ENCODE measurements at regions not wholly inside any gene's neighbourhood (a gene's known extent, or its start where the extent isn't known, plus 50 kb on each side); places are given as distances from the start of the nearest gene placed in this dataset.

GRCh38 chr1:165147799-165148198 lies 208.7 kb downstream of the LMX1A start:
- H3K4me1 ChIP-seq (ENCODE audit: control insufficient read depth in 2 of 2, insufficient read depth in 2 of 2, low read length in 1 of 2): no peaks in the 10 kb centered on the region
- H3K27me3 ChIP-seq (ENCODE audit: control insufficient read depth in 1 of 2, insufficient read depth in 2 of 2, low read length in 2 of 2): no peaks in the 10 kb centered on the region
- WGBS, 2 donors: 41 to 43% methylated on average over 2 of the region's 2 CpGs
- H3K36me3 ChIP-seq (ENCODE audit: control insufficient read depth in 2 of 2, insufficient read depth in 2 of 2, low read length in 1 of 2): no peaks in the 10 kb centered on the region
- no peaks in the 10 kb centered on the region for H3K9me3 ChIP-seq (ENCODE audit: control insufficient read depth in 2 of 2, insufficient read depth in 1 of 2, low read depth in 1 of 2, low read length in 1 of 2)
- H3K27ac ChIP-seq (ENCODE audit: low read depth in 2 of 2, low read length in 1 of 2): no peak overlapping the region
- no peak overlapping the region for H3K4me3 ChIP-seq (ENCODE audit: low read depth in 1 of 2, low read length in 2 of 2)

GRCh38 chr1:165144757-165145397 lies 211.6 kb downstream of the LMX1A start:
- no peaks in the 10 kb centered on the region for H3K27me3 ChIP-seq (ENCODE audit: control insufficient read depth in 1 of 2, insufficient read depth in 2 of 2, low read length in 2 of 2)
- no peaks in the 10 kb centered on the region for H3K36me3 ChIP-seq (ENCODE audit: control insufficient read depth in 2 of 2, insufficient read depth in 2 of 2, low read length in 1 of 2)
- H3K9me3 ChIP-seq (ENCODE audit: control insufficient read depth in 2 of 2, insufficient read depth in 1 of 2, low read depth in 1 of 2, low read length in 1 of 2): no peaks in the 10 kb centered on the region
- no peak overlapping the region for H3K4me3 ChIP-seq (ENCODE audit: low read depth in 1 of 2, low read length in 2 of 2)
- H3K27ac ChIP-seq (ENCODE audit: low read depth in 2 of 2, low read length in 1 of 2): no peak overlapping the region
- no peaks in the 10 kb centered on the region for H3K4me1 ChIP-seq (ENCODE audit: control insufficient read depth in 2 of 2, insufficient read depth in 2 of 2, low read length in 1 of 2)
- WGBS, 2 donors: 19 to 24% methylated on average over 12 of the region's 12 CpGs

- H3K4me3 ChIP-seq (ENCODE audit: low read depth in 1 of 2, low read length in 2 of 2): no peak overlapping the region
- no peaks in the 10 kb centered on the region for H3K36me3 ChIP-seq (ENCODE audit: control insufficient read depth in 2 of 2, insufficient read depth in 2 of 2, low read length in 1 of 2)
- no peaks in the 10 kb centered on the region for H3K9me3 ChIP-seq (ENCODE audit: control insufficient read depth in 2 of 2, insufficient read depth in 1 of 2, low read depth in 1 of 2, low read length in 1 of 2)
- H3K27me3 ChIP-seq (ENCODE audit: control insufficient read depth in 1 of 2, insufficient read depth in 2 of 2, low read length in 2 of 2): no peaks in the 10 kb centered on the region
- H3K27ac ChIP-seq (ENCODE audit: low read depth in 2 of 2, low read length in 1 of 2): no peak overlapping the region
- H3K4me1 ChIP-seq (ENCODE audit: control insufficient read depth in 2 of 2, insufficient read depth in 2 of 2, low read length in 1 of 2): no peaks in the 10 kb centered on the region
- WGBS, 2 donors: 45 to 53% methylated on average over 4 of the region's 4 CpGs
These were observed 213.0 kb downstream of the LMX1A start for GRCh38 chr1:165143437-165144065.

- H3K27me3 ChIP-seq (ENCODE audit: control insufficient read depth in 1 of 2, insufficient read depth in 2 of 2, low read length in 2 of 2): no peaks in the 10 kb centered on the region
- H3K27ac ChIP-seq (ENCODE audit: low read depth in 2 of 2, low read length in 1 of 2): no peak overlapping the region
- no peak overlapping the region for H3K4me3 ChIP-seq (ENCODE audit: low read depth in 1 of 2, low read length in 2 of 2)
- no peaks in the 10 kb centered on the region for H3K4me1 ChIP-seq (ENCODE audit: control insufficient read depth in 2 of 2, insufficient read depth in 2 of 2, low read length in 1 of 2)
- no peaks in the 10 kb centered on the region for H3K36me3 ChIP-seq (ENCODE audit: control insufficient read depth in 2 of 2, insufficient read depth in 2 of 2, low read length in 1 of 2)
- H3K9me3 ChIP-seq (ENCODE audit: control insufficient read depth in 2 of 2, insufficient read depth in 1 of 2, low read depth in 1 of 2, low read length in 1 of 2): no peaks in the 10 kb centered on the region
- WGBS, 2 donors: 34 to 35% methylated on average over 1 of the region's 1 CpG
These were observed 217.6 kb downstream of the LMX1A start for GRCh38 chr1:165138960-165139359.

- no peaks in the 10 kb centered on the region for H3K27me3 ChIP-seq (ENCODE audit: control insufficient read depth in 1 of 2, insufficient read depth in 2 of 2, low read length in 2 of 2)
- no peaks in the 10 kb centered on the region for H3K4me1 ChIP-seq (ENCODE audit: control insufficient read depth in 2 of 2, insufficient read depth in 2 of 2, low read length in 1 of 2)
- H3K36me3 ChIP-seq (ENCODE audit: control insufficient read depth in 2 of 2, insufficient read depth in 2 of 2, low read length in 1 of 2): no peaks in the 10 kb centered on the region
- H3K27ac ChIP-seq (ENCODE audit: low read depth in 2 of 2, low read length in 1 of 2): no peak overlapping the region
- no peaks in the 10 kb centered on the region for H3K9me3 ChIP-seq (ENCODE audit: control insufficient read depth in 2 of 2, insufficient read depth in 1 of 2, low read depth in 1 of 2, low read length in 1 of 2)
- 65 to 75% methylated on average over 5 of the region's 5 CpGs for WGBS, 2 donors
- no peak overlapping the region for H3K4me3 ChIP-seq (ENCODE audit: low read depth in 1 of 2, low read length in 2 of 2)
These were observed 218.8 kb downstream of the LMX1A start for GRCh38 chr1:165137551-165138316.

DNA sequence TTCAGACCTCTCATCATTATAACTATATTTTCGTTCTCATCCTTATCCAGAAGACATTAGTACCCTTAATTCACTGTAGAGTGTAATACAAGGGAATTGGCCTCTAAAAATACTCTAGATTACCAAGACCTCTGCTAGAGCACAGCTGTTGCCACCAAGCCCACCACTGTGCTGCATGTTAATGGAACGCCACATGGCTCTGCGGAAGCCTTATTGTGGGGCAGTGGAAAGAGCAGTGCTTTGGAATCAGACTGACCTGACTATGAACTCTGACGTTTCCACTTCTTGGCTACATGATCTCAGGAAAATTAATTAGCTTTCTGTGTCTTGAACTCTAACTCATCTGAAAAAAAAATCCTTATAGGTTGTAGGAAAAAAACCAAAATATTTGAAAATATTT lies 222.1 kb downstream of the LMX1A start:
- WGBS, 2 donors: 69 to 71% methylated on average over 4 of the region's 4 CpGs
- Histone ChIP-seq H3K36me3 (ENCODE audit: control insufficient read depth in 2 of 2, insufficient read depth in 2 of 2, low read length in 1 of 2) (no peaks in the 10 kb centered on the region), H3K27ac (ENCODE audit: low read depth in 2 of 2, low read length in 1 of 2) (no peak overlapping the region), H3K27me3 (ENCODE audit: control insufficient read depth in 1 of 2, insufficient read depth in 2 of 2, low read length in 2 of 2) (peaks cover 0 to 6% of the 10 kb centered on the region in 2 donors), H3K4me1 (ENCODE audit: control insufficient read depth in 2 of 2, insufficient read depth in 2 of 2, low read length in 1 of 2) (no peaks in the 10 kb centered on the region), H3K4me3 (ENCODE audit: low read depth in 1 of 2, low read length in 2 of 2) (no peak overlapping the region), H3K9me3 (ENCODE audit: control insufficient read depth in 2 of 2, insufficient read depth in 1 of 2, low read depth in 1 of 2, low read length in 1 of 2) (no peaks in the 10 kb centered on the region)

DNA sequence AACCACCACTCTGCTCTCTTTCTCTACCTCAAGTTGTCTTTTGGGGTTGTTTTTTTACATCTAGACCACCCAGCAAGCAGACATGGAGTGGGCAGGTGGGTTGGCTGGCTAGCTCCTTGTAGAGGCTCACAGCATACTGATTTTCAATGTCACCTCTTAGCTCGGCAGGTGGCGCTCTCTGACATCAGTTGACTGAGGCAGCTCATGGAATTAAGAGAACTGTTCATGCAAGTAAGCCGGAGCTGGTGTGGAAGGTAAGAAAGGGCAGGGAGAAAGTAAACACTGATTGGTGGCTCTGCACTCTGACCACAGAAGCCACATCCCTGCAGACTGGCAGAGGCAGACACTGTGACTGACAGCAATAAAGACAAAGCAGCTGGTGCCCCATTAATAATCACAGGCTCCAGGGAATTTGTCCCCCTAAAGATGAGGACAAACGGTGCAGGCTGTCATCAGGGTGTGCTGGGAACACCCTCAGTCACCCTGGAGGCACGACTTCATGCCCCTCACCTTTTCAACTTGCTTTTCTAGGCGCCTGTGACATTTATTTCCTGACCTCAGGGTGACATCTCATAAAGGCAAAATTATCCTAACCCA lies 226.8 kb downstream of the LMX1A start:
- H3K27me3 ChIP-seq (ENCODE audit: control insufficient read depth in 1 of 2, insufficient read depth in 2 of 2, low read length in 2 of 2): peaks cover 2 to 9% of the 10 kb centered on the region in 2 donors
- WGBS, 2 donors: 8 to 9% methylated on average over 6 of the region's 6 CpGs

GRCh38 chr1:165124772-165125171 lies 231.7 kb downstream of the LMX1A start:
- H3K4me3 ChIP-seq (ENCODE audit: low read depth in 1 of 2, low read length in 2 of 2): no peak overlapping the region
- no peaks in the 10 kb centered on the region for H3K9me3 ChIP-seq (ENCODE audit: control insufficient read depth in 2 of 2, insufficient read depth in 1 of 2, low read depth in 1 of 2, low read length in 1 of 2)
- H3K27me3 ChIP-seq (ENCODE audit: control insufficient read depth in 1 of 2, insufficient read depth in 2 of 2, low read length in 2 of 2): peaks cover 2 to 3% of the 10 kb centered on the region in 2 donors
- H3K4me1 ChIP-seq (ENCODE audit: control insufficient read depth in 2 of 2, insufficient read depth in 2 of 2, low read length in 1 of 2): no peaks in the 10 kb centered on the region
- no peaks in the 10 kb centered on the region for H3K36me3 ChIP-seq (ENCODE audit: control insufficient read depth in 2 of 2, insufficient read depth in 2 of 2, low read length in 1 of 2)
- no peak overlapping the region for H3K27ac ChIP-seq (ENCODE audit: low read depth in 2 of 2, low read length in 1 of 2)
- WGBS, 2 donors: 67 to 71% methylated on average over 4 of the region's 4 CpGs

More for the DNA sequence above, 226.8 kb downstream of the LMX1A start:
- no peak overlapping the region for H3K4me3 ChIP-seq (ENCODE audit: low read depth in 1 of 2, low read length in 2 of 2)
- no peaks in the 10 kb centered on the region for H3K4me1 ChIP-seq (ENCODE audit: control insufficient read depth in 2 of 2, insufficient read depth in 2 of 2, low read length in 1 of 2)
- no peak overlapping the region for H3K27ac ChIP-seq (ENCODE audit: low read depth in 2 of 2, low read length in 1 of 2)
- no peaks in the 10 kb centered on the region for H3K9me3 ChIP-seq (ENCODE audit: control insufficient read depth in 2 of 2, insufficient read depth in 1 of 2, low read depth in 1 of 2, low read length in 1 of 2)
- H3K36me3 ChIP-seq (ENCODE audit: control insufficient read depth in 2 of 2, insufficient read depth in 2 of 2, low read length in 1 of 2): no peaks in the 10 kb centered on the region

DNA sequence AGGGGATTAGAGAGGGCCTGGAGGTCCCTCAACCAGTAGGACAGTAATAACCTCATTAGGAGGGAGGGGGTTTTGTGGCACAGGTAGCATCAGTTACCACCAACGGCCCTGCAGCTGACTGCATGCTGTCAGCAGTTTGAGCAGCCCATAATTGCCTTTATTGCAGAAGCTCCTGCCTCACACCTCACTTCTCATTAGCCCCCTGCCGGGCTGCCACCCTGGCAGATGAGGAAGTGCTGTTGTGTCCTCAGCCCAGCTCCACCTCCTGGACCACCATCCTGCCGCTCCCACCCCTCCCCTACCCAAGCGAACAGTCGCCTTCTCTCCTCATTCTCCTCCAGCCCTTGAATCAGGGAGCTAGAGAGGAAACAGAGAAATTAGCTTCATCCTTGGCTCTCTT lies 237.4 kb downstream of the LMX1A start:
- Histone ChIP-seq H3K36me3 (ENCODE audit: control insufficient read depth in 2 of 2, insufficient read depth in 2 of 2, low read length in 1 of 2) (no peaks in the 10 kb centered on the region), H3K4me1 (ENCODE audit: control insufficient read depth in 2 of 2, insufficient read depth in 2 of 2, low read length in 1 of 2) (peaks cover 0 to 3% of the 10 kb centered on the region in 2 donors), H3K27me3 (ENCODE audit: control insufficient read depth in 1 of 2, insufficient read depth in 2 of 2, low read length in 2 of 2) (peaks cover 0 to 3% of the 10 kb centered on the region in 2 donors), H3K27ac (ENCODE audit: low read depth in 2 of 2, low read length in 1 of 2) (no peak overlapping the region), H3K9me3 (ENCODE audit: control insufficient read depth in 2 of 2, insufficient read depth in 1 of 2, low read depth in 1 of 2, low read length in 1 of 2) (no peaks in the 10 kb centered on the region), H3K4me3 (ENCODE audit: low read depth in 1 of 2, low read length in 2 of 2) (no peak overlapping the region)
- 66 to 71% methylated on average over 5 of the region's 5 CpGs for WGBS, 2 donors

Data from esophagus (tissue), 2 donors.